Inferior parietal cortex (tissue), 1 donor: ENCODE measurements at regions not wholly inside any gene's neighbourhood (a gene's known extent, or its start where the extent isn't known, plus 50 kb on each side); places are given as distances from the start of the nearest gene placed in this dataset.

Experiments
- DNase-seq: peaks from one replicate; pipeline ENCODE4 v3.0.0-alpha.2; 2016; ENCODE audit errors: extremely low spot score

- no peak for DNase-seq
Observed at GRCh38 chr1:99570486-99571089, 75.3 kb upstream of the PALMD start.

GRCh38 chr1:99571092-99571734, 74.7 kb upstream of the PALMD start:
- DNase-seq = no peak

- DNase-seq = no peak
Observed at GRCh38 chr1:99573431-99574217, 72.3 kb upstream of the PALMD start.

GRCh38 chr1:99577313-99577712, 68.6 kb upstream of the PALMD start:
- no peak for DNase-seq

- no peak for DNase-seq
Observed at GRCh38 chr1:99579691-99580172, 66.2 kb upstream of the PALMD start.

- DNase-seq = no peak
Observed at GRCh38 chr1:99580451-99580850, 65.5 kb upstream of the PALMD start.

- no peak for DNase-seq
Observed at GRCh38 chr1:99587008-99587407, 58.9 kb upstream of the PALMD start.

GRCh38 chr1:99589186-99589636, 56.7 kb upstream of the PALMD start:
- no peak for DNase-seq

- DNase-seq = peak; percentile 47
Observed at GRCh38 chr1:99590578-99591209, 55.2 kb upstream of the PALMD start.

GRCh38 chr1:99591886-99592285, 54.0 kb upstream of the PALMD start:
- no peak for DNase-seq

GRCh38 chr1:99594205-99594604, 51.7 kb upstream of the PALMD start:
- DNase-seq = no peak

- DNase-seq = no peak
Observed at GRCh38 chr1:99595041-99595440, 50.9 kb upstream of the PALMD start.

- DNase-seq = no peak
Observed at GRCh38 chr1:99595441-99595840, 50.5 kb upstream of the PALMD start.
